Gastroesophageal sphincter (tissue), 3 donors: ENCODE measurements at regions not wholly inside any gene's neighbourhood (a gene's known extent, or its start where the extent isn't known, plus 50 kb on each side); places are given as distances from the start of the nearest gene placed in this dataset.

Experiments used
- POLR2AphosphoS5 ChIP-seq: sonication (generic); formaldehyde crosslinking; IDR thresholded peaks from one replicate; pipeline ENCODE4 v1.6.1; 2017; ENCODE audit warnings: antibody characterized with exemption
- TF ChIP-seq, protein P1 (sequence below), 4 experiments: fragments of 200-600 bp in 2 of 4; fragments of 450-650 bp in 2 of 4; sonication (generic) in 1 of 4; IDR thresholded peaks; one replicate each; pipeline ENCODE4 v1.5.1; 2017 to 2019; ENCODE audit warnings: antibody characterized with exemption in 4 of 4, mild to moderate bottlenecking in 2 of 4, moderate library complexity in 2 of 4

DNA sequence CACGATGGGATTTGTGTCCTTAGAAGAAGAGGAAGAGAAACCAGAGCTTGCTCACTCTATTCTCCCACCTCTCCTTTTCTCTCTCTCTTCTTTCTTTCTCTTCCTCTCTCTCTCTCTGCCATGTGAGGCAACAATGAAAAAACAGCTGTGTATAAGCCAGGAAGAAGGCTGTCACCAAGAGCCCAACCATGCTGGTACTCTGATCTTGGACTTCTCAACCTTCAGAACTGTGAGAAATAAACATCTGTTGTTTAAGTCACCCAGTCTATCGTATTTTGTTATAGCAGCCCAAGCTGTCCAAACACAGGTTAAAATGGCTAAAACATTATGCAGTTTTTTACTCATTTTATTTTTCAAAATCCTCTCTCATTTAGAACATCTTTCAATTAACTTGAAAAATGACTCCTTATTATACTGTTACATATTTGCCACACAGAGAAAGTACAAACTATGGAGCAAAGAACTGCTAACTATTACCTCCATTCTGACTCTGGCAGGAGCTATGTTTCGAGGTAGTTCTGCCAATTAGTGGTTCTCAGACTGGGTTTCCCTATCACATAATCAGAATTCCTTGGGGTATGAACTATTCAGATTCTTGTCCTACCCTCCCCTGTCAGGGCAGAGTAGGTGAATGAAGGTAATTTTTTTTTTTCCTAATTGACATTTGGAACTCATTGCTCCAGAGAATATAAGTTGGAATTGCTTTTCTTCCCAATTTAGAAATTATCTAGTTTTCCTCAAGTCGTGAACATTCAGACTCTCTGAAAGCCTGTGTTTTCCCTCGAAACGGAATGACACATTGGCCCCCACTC is 434.6 kb downstream of the ENC1 start:
- TF ChIP-seq, protein P1, sequence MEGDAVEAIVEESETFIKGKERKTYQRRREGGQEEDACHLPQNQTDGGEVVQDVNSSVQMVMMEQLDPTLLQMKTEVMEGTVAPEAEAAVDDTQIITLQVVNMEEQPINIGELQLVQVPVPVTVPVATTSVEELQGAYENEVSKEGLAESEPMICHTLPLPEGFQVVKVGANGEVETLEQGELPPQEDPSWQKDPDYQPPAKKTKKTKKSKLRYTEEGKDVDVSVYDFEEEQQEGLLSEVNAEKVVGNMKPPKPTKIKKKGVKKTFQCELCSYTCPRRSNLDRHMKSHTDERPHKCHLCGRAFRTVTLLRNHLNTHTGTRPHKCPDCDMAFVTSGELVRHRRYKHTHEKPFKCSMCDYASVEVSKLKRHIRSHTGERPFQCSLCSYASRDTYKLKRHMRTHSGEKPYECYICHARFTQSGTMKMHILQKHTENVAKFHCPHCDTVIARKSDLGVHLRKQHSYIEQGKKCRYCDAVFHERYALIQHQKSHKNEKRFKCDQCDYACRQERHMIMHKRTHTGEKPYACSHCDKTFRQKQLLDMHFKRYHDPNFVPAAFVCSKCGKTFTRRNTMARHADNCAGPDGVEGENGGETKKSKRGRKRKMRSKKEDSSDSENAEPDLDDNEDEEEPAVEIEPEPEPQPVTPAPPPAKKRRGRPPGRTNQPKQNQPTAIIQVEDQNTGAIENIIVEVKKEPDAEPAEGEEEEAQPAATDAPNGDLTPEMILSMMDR (IDR thresholded peaks at IDR 0.05): no peak
- no peak for TF ChIP-seq POLR2AphosphoS5
